ENCODE measurements at regions not wholly inside any gene's neighbourhood (a gene's known extent, or its start where the extent isn't known, plus 50 kb on each side); places are given as distances from the start of the nearest gene placed in this dataset.
"Not testable (repeated sequence)": the region's sequence is repeated elsewhere in the genome, so short reads cannot be mapped to it uniquely, and the experiment has no call there.

GRCh38 chr6:155883741-155884140, 428.1 kb upstream of the NOX3 start:
- peak; percentile 80 for DNase-seq

GRCh38 chr6:155883334-155883731, 427.7 kb upstream of the NOX3 start:
- peak; percentile 36 for DNase-seq

GRCh38 chr6:155882527-155883333, 427.1 kb upstream of the NOX3 start:
- peak; percentile 36 for DNase-seq

GRCh38 chr6:155881826-155882526, 426.3 kb upstream of the NOX3 start:
- no peak for DNase-seq

GRCh38 chr6:155880900-155881299, 425.3 kb upstream of the NOX3 start:
- DNase-seq: peak; percentile 63

GRCh38 chr6:155872961-155873360, 417.3 kb upstream of the NOX3 start:
- no peak for DNase-seq

GRCh38 chr6:155867682-155868081, 412.0 kb upstream of the NOX3 start:
- DNase-seq: no peak

GRCh38 chr6:155866676-155867390, 411.2 kb upstream of the NOX3 start:
- DNase-seq: not testable (repeated sequence)

GRCh38 chr6:155861821-155862220, 406.2 kb upstream of the NOX3 start:
- DNase-seq: no peak

GRCh38 chr6:155858906-155859305, 403.3 kb upstream of the NOX3 start:
- DNase-seq: not testable (repeated sequence)

- no peak for DNase-seq
Observed at GRCh38 chr6:155854787-155855186, 399.1 kb upstream of the NOX3 start.

- DNase-seq: no peak
Observed at GRCh38 chr6:155853011-155853410, 397.4 kb upstream of the NOX3 start.

- peak; percentile 18 for DNase-seq
Observed at GRCh38 chr6:155850408-155850841, 394.8 kb upstream of the NOX3 start.

GRCh38 chr6:155847711-155848110, 392.1 kb upstream of the NOX3 start:
- DNase-seq: no peak

GRCh38 chr6:155837474-155837873, 381.8 kb upstream of the NOX3 start:
- DNase-seq: no peak

- DNase-seq: peak; percentile 13
Observed at GRCh38 chr6:155832596-155832995, 377.0 kb upstream of the NOX3 start.

- DNase-seq: no peak
Observed at GRCh38 chr6:155830531-155830930, 374.9 kb upstream of the NOX3 start.

- DNase-seq: no peak
Observed at GRCh38 chr6:155829646-155830045, 374.0 kb upstream of the NOX3 start.

- DNase-seq: no peak
Observed at GRCh38 chr6:155828989-155829388, 373.4 kb upstream of the NOX3 start.

- no peak for DNase-seq
Observed at GRCh38 chr6:155818698-155819097, 363.1 kb upstream of the NOX3 start.

GRCh38 chr6:155813548-155813947, 357.9 kb upstream of the NOX3 start:
- no peak for DNase-seq

GRCh38 chr6:155807243-155807642, 351.6 kb upstream of the NOX3 start:
- no peak for DNase-seq

GRCh38 chr6:155801046-155801445, 345.4 kb upstream of the NOX3 start:
- DNase-seq: no peak

- DNase-seq: peak; percentile 26
Observed at GRCh38 chr6:155798876-155799275, 343.2 kb upstream of the NOX3 start.

All from OCI-M1 (cell line).